ENCODE measurements at regions not wholly inside any gene's neighbourhood (a gene's known extent, or its start where the extent isn't known, plus 50 kb on each side); places are given as distances from the start of the nearest gene placed in this dataset.

GRCh38 chr18:22822841-22823508, 110.2 kb upstream of the RBBP8 start:
- no peak for TF ChIP-seq POLR2A (IDR thresholded peaks at IDR 0.05)
- no peak for TF ChIP-seq CTCF (IDR thresholded peaks at IDR 0.05)
- no peak for TF ChIP-seq POLR2AphosphoS5 (IDR thresholded peaks at IDR 0.05)

Data from prostate gland (tissue), 2 donors.